Thoracic aorta (tissue), 2 donors: ENCODE measurements at regions not wholly inside any gene's neighbourhood (a gene's known extent, or its start where the extent isn't known, plus 50 kb on each side); places are given as distances from the start of the nearest gene placed in this dataset.

ENCODE experiments used
- ATAC-seq: fragments of 150-250 bp; one replicate; pipeline ENCODE4 v1.8.0; 2017; ENCODE audit warnings: low read depth; ENCODE audit not compliant: insufficient number of reproducible peaks, low FRiP score
- DNase-seq: peaks from one replicate; pipeline ENCODE4 v3.0.0-alpha.2; 2020; ENCODE audit warnings: low spot score
- H3K27ac ChIP-seq, 2 donors: fragments of 200-600 bp; sonication (generic); 1 replicate in 1 of 2; 2 replicates in 1 of 2; pipeline ENCODE4 v1.5.1; 2016; ENCODE audit warnings: mild to moderate bottlenecking in 2 of 2, moderate library complexity in 2 of 2
- H3K27me3 ChIP-seq: fragments of 200-600 bp; sonication (generic); replicated peaks from 2 replicates; pipeline ENCODE4 v1.6.0; 2016; ENCODE audit warnings: mild to moderate bottlenecking; ENCODE audit not compliant: insufficient read depth
- H3K36me3 ChIP-seq: fragments of 200-600 bp; sonication (generic); one replicate; pipeline ENCODE4 v1.5.1; 2016
- H3K4me1 ChIP-seq, 2 donors: fragments of 200-600 bp; sonication (generic); 1 replicate in 1 of 2; 2 replicates in 1 of 2; pipeline versions ENCODE4 v1.5.1 to v1.6.0; 2016; ENCODE audit warnings: low read depth in 2 of 2, mild to moderate bottlenecking in 1 of 2; ENCODE audit not compliant: control insufficient read depth in 1 of 2
- H3K4me3 ChIP-seq: fragments of 200-600 bp; sonication (generic); 2 replicates; pipeline ENCODE4 v1.5.1; 2016; ENCODE audit warnings: mild to moderate bottlenecking
- H3K9me3 ChIP-seq: fragments of 200-600 bp; sonication (generic); 2 replicates; pipeline ENCODE4 v1.5.1; 2016
- TF ChIP-seq, protein P1 (sequence below): fragments of 200-600 bp; sonication (generic); IDR thresholded peaks from one replicate; pipeline ENCODE4 v1.5.1; 2019; ENCODE audit warnings: antibody characterized with exemption

DNA sequence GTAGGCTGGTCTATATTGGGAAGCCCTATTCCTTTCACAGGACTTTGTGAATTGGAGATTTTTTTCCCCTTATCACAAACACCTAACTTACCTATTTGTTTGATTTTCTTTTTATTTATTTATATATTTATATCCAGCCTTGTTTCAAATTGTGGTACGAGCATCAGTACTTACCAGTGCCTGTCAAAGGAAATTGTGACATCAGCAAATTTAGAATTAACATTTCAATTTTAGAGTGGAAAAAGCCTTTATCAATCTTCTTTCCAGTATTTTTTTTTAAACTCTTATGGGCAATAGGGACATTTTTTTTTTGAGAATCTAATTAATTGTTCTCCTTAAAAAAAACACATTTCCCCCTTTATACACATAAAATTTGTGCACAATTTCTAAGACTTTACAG lies 790.2 kb downstream of the PRELID2 start:
- DNase-seq = no peak
- H3K27ac ChIP-seq = no peak overlapping the region

DNA sequence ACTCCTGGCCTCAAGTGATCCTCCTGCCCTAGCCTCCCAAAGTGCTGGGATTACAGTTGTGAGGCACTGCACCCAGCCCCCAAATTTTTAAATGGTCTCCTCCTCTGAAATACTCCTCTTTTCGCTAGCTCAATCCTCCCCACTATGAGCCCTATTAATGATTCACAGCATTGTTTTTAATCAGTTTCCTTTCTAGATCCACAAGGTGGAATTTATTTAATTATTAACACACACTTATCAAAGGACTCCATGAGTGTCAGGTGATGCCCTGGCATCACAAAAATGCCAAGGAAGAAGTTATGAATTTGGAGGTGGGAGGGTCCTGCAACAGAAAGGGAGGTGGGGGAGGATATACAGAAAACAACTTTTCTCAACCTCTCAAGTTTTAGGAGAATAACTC lies 806.5 kb downstream of the PRELID2 start:
- no peak for DNase-seq
- Histone ChIP-seq H3K27ac (no peak overlapping the region), H3K4me1 (no peaks in the 10 kb centered on the region), H3K4me3 (no peak overlapping the region), H3K9me3 (no peaks in the 10 kb centered on the region), H3K27me3 (no peaks in the 10 kb centered on the region), H3K36me3 (no peaks in the 10 kb centered on the region)
- ATAC-seq = no peak
- TF ChIP-seq, protein P1, sequence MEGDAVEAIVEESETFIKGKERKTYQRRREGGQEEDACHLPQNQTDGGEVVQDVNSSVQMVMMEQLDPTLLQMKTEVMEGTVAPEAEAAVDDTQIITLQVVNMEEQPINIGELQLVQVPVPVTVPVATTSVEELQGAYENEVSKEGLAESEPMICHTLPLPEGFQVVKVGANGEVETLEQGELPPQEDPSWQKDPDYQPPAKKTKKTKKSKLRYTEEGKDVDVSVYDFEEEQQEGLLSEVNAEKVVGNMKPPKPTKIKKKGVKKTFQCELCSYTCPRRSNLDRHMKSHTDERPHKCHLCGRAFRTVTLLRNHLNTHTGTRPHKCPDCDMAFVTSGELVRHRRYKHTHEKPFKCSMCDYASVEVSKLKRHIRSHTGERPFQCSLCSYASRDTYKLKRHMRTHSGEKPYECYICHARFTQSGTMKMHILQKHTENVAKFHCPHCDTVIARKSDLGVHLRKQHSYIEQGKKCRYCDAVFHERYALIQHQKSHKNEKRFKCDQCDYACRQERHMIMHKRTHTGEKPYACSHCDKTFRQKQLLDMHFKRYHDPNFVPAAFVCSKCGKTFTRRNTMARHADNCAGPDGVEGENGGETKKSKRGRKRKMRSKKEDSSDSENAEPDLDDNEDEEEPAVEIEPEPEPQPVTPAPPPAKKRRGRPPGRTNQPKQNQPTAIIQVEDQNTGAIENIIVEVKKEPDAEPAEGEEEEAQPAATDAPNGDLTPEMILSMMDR = no peak

More for the DNA sequence above, 790.2 kb downstream of the PRELID2 start:
- H3K27me3 ChIP-seq = no peaks in the 10 kb centered on the region
- no peaks in the 10 kb centered on the region for H3K9me3 ChIP-seq
- no peak for ATAC-seq
- no peak overlapping the region for H3K4me3 ChIP-seq
- no peaks in the 10 kb centered on the region for H3K36me3 ChIP-seq
- TF ChIP-seq, protein P1 = no peak
- H3K4me1 ChIP-seq = no peaks in the 10 kb centered on the region

DNA sequence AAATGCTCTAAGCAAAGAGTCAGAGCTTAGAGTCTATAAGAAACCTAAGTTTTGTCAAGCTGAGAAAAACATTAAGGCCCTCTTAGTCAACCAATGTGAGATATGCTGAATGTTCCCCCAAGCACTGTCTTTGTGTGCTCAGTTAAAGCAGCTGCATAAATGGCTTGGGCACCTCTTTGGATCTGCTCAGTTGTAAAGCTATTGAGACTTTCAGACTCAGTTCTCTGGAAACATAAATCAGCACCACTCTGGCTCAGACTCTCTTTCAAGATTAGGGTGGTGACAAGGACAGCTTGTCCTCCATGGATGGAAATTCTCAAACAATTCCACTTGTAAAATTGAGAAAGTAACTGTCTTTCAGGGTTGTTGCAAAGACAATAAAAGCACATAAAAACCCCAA lies 807.9 kb downstream of the PRELID2 start:
- Histone ChIP-seq H3K27me3 (no peaks in the 10 kb centered on the region), H3K4me3 (no peak overlapping the region), H3K9me3 (no peaks in the 10 kb centered on the region), H3K27ac (no peak overlapping the region), H3K36me3 (no peaks in the 10 kb centered on the region), H3K4me1 (no peaks in the 10 kb centered on the region)
- DNase-seq (no peak), ATAC-seq (no peak)
- TF ChIP-seq, protein P1 = no peak

DNA sequence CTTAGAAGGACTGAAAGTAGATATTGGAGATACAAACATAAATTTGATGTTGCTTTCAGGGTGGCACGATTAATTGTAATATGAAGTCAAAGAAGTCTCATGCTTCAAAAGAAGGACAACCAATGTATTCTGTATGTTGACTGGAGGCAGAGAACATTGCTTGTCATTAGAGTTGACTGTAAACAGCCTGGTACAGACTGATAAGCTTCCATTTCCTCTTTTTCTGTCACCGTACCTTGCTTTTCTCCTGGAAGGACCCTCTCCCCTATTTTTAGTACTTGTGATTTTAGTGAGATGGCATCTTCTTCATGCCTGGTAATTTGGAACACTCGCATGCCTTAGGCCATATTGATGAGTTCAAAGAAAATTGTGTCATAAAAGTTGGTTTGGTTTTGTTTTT lies 809.4 kb downstream of the PRELID2 start:
- ATAC-seq = no peak
- no peaks in the 10 kb centered on the region for H3K9me3 ChIP-seq
- H3K27ac ChIP-seq = no peak overlapping the region
- H3K4me3 ChIP-seq = no peak overlapping the region
- DNase-seq = no peak
- H3K27me3 ChIP-seq = no peaks in the 10 kb centered on the region
- no peaks in the 10 kb centered on the region for H3K36me3 ChIP-seq
- H3K4me1 ChIP-seq = no peaks in the 10 kb centered on the region
- TF ChIP-seq, protein P1 = no peak

DNA sequence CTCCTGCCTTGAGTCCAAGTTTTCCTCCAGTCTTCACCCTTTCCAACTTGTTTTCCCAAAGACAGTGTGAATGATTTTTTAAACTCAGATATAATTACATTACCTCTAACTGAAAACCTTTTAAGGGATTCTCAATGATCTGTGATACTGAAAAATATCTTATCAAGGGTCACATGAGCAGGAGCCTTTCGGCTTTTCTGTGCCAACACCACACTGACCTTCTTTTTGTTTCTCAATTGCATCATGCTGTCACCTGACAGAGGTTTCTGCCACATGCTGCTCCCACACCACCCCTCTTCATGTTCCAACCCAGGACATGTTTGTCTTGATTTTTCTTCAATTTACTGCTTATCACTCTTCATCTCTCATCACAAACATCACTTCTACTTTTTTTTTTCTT lies 820.0 kb downstream of the PRELID2 start:
- ATAC-seq = no peak
- DNase-seq = no peak
- TF ChIP-seq, protein P1 = no peak
- H3K9me3 ChIP-seq = no peaks in the 10 kb centered on the region
- no peak overlapping the region for H3K4me3 ChIP-seq
- no peaks in the 10 kb centered on the region for H3K27me3 ChIP-seq
- no peak overlapping the region for H3K27ac ChIP-seq
- H3K36me3 ChIP-seq = no peaks in the 10 kb centered on the region
- H3K4me1 ChIP-seq = no peaks in the 10 kb centered on the region
